RCC 7860 (cell line): ENCODE measurements at regions not wholly inside any gene's neighbourhood (a gene's known extent, or its start where the extent isn't known, plus 50 kb on each side); places are given as distances from the start of the nearest gene placed in this dataset.
"Not testable (repeated sequence)": the region's sequence is repeated elsewhere in the genome, so short reads cannot be mapped to it uniquely, and the experiment has no call there.

Experiments
- DNase-seq: peaks from one replicate; pipeline ENCODE4 v3.0.0-alpha.2; 2015; ENCODE audit warnings: low spot score
- FAIRE-seq: peaks from 2 replicates; lab custom pipeline; 2012; peaks lifted over from hg19 to GRCh38; lab: Jason Lieb, UNC

DNA sequence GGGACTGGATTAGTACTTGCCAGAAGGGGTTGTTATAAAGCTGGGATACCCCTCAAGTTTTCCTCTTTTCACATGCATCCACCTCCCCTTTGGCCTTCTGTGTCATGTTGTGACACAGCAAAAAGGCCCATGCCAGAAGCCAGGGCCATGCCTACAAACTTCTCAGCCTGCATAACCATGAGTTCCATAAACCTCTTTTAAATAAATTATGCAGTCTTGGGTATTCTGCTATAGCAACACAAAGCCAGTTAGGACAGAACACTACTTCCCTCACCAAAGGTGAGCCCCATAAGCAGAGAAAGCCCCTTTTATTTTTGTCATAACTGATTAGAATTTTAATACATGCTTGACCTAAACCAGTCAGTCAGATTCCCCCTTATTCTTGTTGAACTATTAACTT is 801.3 kb downstream of the DNAH5 start:
- no peak for FAIRE-seq
- DNase-seq = no peak

DNA sequence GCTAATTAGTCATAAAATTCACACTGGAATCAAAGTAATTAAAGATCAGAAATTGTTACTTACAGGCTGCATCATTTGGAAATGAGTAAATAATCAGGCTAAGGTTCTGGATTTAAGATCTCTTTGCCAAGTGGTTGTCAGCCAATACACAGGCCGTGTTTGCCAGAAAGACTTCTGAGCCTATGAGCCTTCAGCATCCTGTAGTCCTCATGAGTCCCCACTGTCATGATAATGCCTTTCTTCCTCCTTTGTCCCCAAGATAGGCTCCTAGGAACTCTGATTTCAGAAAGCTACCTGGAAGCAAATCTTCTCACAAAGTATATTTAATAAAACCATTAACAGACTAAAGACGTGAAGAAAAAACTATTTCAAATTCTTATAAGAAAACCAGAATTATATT is 810.5 kb downstream of the DNAH5 start:
- no peak for FAIRE-seq
- DNase-seq = no peak

DNA sequence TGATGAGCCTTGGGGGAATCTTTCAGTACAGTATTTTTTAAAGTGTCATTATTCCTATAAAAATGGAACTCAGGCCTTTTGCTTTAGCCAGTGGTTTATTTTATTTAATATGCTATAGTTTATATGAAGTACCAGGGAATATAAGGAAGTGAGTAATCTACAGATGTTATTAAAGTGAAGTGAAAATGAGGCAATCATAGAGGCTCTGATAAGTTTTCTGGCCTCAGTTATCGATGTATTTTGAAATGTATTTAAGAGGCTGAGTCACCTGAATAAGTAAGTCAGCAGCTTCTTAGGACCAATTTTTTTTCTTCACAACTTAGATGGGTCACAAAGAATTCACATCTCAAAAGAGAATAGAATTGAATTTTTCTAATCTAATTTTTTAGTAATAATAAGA is 829.0 kb downstream of the DNAH5 start:
- DNase-seq (no peak), FAIRE-seq (no peak)

DNA sequence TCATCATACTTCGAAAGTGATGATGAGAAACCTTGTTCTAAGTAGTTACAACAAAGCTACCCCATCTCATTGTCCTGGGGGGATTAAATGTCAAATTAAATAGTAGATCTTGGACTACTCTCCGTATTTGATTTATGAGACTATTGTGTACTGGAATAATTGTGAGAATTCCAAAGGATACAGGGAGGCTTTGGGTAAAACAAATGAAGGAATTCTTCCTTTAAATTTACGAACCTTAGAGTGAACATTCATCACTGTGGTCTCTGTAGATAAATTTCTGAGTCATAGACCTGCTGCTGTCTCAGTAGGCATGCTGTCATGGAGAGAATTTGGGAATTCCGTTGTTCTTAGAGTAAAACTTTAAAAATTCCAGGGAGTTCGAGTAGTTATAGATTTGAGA is 836.2 kb downstream of the DNAH5 start:
- DNase-seq (no peak), FAIRE-seq (no peak)

DNA sequence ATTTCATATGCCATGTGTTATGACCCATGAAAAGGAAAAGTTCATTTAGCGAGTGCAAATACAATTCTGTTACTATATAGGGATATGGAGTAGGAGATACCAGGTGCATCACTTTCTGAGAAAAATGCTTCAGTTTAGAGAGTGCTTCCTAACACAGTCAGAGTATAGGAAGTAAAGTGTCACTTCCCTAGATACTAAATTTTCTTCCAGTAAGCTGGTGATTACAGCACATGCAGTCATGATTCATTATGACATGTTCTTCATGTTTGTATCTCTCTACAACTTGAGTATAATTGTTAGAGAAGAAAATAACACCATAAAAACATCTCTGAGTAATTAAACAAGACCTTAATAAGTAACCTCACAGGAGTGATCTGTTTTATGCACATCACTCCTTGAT is 837.0 kb downstream of the DNAH5 start:
- DNase-seq = no peak
- no peak for FAIRE-seq

DNA sequence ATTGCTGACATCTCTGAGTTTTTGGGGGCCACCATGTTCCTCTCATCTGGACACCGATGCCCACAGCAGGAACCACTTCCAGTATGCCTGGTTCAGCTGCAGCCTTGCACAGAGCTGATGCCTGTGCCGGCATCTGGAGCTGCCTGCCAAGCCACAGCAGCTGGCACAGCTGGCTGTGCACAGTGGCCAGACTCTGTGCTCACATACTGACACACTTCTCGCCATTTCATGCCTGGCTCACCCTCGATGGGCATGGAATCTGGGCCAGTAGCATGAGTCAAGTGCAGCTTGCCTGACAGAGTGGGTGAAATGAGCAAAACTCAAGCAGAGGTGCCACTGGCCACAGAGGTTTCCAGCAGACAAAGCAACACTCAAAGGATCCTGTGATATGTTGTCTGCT is 863.4 kb downstream of the DNAH5 start:
- DNase-seq = no peak
- FAIRE-seq = no peak

DNA sequence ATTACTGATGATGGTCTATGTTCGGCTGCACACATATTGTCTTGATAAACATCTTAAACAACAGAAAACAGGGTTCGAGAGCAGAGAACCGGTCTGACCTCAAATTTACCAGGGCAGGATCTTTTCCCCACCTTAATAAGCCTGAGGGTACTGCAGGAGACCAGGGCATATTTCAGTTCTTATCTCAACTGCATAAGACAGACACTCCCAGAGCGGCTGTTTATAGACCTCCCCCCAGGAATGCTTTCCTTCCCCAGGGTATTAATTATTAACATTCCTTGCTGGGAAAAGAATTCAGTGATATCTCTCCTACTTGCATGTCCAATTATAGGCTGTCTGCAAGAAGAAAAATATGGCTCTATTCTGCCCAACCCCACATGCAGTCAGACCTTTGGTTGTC is 871.6 kb downstream of the DNAH5 start:
- not testable (repeated sequence) for DNase-seq, FAIRE-seq

DNA sequence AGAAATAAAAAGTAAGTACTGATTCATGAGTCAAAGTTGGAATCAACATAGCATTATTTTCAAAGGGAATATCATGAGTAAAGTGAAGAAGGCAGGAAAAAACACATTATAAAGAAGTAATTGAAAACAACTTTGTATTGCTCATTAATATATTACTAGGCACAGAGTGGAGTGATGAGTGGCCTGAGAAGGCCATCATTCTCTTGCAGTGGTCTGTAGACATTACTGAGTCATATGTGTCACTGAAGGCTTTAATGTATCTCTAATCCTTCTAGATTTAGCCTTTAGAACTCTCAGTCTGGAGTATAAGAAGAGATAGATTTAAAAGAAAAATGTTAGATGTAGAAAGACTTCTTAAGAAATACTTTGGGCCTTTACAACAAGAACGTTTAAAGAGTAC is 881.4 kb downstream of the DNAH5 start:
- DNase-seq = no peak
- FAIRE-seq = no peak

DNA sequence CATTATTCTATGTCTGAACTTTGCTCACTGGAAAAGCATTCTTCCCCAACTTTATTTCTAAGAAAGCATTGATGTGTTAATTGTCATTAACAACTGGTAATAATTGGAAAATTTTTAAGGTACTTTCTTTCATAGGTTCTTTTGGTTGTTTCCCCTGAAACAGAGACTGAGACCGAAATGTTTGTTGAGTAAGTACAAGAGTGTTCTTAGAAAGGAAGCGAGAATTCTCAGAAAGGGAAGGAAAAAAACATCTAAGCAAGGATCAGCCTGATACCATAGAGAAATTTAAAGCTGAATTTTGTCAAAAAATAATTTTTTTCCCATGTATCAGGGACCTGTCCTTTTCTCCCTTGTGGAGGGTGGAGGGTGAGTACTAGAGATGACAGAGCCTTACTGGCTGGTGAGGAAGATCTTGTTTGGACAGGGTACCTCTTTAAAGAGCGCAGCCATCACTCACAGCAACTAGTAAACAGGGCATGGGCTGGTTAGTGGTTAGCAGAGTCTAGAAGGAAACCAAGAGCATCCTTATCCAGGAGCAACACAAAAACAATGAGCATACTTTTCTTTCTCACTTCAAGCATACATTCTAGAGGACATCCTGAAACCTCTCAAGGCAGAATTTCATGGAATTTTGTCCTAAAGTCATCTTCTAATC is 898.5 kb downstream of the DNAH5 start:
- no peak for FAIRE-seq

DNA sequence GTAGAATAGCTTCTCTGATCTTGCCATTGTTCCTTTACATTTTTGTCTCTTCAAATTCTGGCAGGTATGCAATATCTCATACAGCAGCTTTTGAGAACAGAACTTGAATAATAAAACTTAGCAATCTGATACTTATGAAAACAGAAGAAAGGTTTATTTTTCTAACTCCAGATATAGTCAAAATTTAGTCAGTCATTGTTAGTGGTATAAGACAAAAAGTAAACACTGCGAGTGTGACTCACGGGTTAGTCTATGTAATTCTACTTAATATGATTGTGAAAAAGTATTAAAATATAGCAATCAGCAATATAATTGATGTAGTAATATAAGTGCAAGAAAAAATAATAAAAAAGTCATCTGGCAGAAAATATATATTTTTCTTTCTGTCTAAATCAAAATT is 910.4 kb downstream of the DNAH5 start:
- FAIRE-seq (no peak), DNase-seq (no peak)

More for the DNA sequence above, 898.5 kb downstream of the DNAH5 start:
- DNase-seq = no peak

DNA sequence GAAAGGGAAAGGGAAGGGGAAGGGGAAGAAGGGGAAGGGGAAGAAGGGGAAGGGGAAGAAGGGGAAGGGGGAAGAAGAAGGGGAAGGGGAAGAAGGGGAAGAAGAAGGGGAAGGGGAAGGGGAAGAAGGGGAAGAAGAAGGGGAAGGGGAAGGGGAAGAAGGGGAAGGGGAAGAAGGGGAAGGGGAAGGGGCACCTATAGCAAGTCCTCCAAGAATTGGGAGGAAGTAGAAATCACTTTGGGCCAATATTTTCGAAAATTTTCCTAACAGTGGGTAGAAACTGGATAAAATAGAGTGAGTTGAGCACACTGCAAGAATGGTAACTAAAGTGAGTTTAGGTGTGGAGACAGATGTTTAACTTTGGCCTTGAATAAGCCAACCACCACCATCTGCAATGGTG is 915.3 kb downstream of the DNAH5 start:
- FAIRE-seq (no peak), DNase-seq (no peak)

DNA sequence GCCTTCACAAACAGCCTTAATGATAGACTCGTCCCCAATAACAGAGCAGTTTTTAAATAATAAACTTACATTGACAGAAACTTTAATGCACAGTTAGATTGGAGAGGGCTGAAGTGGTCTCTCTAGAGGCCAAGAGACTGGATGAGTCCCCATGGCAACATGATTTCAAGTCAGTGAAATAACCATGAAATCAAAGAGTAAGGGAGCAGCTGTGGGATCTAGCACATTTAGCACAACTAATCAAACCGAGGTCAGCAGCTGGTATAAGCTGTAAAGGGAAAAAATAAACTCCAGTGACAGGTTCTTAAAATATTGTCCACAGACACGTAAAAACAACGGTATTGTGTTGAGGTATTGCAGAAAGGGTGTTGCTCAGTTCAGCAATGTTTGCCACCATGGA is 916.6 kb downstream of the DNAH5 start:
- DNase-seq = no peak
- FAIRE-seq = no peak

DNA sequence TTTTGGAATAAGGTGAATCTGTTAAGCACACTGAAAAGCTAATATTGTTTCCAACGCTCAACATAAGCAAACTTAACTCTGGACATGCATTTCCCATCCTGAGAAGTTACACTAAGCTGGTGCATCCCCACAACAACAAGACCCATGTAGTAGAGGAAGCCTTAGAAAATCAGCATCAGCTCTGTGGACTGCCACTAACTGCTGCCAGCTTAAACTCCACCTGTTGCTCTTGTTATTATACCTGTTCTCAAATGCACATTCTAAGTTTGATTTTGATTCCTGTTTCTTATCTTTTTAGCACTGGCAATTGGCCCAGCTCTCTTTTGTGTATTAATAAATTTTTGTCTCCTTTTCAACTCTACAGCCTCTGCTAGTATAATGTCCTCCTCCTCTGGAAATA is 924.8 kb downstream of the DNAH5 start:
- FAIRE-seq (no peak), DNase-seq (no peak)

DNA sequence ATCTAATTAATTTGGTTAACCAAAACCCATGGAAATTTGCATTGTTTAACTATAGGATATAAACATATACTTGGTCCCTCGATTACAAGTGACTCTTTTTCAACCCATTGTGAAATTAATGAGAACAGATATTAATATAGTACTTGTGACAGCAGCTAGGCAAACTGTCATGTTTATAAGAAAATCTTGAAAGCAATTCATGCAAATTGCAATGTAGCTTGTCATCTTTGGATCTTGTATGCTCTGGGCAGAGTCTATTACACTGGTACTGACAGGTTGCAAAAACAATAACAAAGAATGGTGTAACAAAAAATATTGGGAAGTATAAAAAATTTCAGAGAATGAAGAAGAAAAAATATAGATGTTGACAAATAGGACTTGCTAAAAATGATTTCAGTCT is 941.0 kb downstream of the DNAH5 start:
- DNase-seq (no peak), FAIRE-seq (no peak)

DNA sequence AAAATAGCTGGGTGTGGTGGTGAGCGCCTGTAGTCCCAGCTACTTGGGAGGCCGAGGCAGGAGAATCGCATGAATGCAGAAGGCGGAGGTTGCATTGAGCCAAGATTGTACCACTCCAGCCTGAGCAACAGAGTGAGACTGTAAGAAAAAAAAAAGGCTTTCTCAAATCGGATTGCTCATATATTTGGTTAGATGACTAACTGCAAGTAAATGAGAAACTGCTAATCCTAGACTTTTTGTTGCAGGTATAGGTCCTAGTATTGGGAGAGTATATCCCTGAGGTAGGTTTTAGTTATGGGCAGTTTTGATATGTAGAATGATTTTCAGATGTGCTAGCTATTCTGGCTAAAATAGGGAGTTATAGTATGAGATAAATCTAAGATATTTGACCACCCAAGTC is 944.8 kb downstream of the DNAH5 start:
- FAIRE-seq = no peak
- DNase-seq = no peak

DNA sequence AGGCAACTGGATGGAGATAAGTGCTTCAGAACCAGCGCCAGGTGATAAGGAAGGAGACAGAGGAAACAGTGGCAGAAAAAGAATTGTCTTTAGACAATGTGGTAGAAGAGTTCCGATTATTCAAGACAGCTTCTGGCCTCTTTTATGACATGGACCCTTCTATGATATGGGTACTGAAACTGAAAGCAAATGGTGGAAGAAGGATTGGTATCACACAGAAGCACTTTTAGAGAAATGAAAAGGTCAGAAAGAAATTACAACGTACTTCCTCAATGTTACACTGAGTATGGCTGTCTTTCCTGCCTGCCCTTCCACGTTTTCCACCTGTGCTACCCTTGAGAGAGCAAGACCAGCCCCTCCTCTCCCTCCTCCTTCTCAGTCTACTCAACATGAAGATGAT is 959.3 kb downstream of the DNAH5 start:
- DNase-seq = no peak
- no peak for FAIRE-seq

DNA sequence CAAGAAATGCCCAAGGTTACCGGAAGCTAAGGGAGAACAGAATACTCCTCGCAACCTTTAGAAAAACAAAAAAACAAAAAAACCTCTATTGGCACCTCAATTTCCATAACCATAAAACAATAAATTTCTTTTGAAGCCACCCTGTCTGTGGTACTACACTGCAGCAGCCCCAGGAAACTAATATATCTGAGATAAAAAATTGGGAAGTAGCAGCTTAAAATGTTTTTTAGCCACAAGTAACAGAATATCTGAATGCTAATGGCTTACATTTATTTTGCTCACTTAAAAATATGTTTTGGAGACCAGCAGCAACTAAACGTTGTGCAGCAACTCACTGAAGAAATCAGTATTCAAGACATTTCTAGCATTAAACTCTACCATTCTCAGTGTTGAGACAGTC is 969.6 kb downstream of the DNAH5 start:
- DNase-seq (no peak), FAIRE-seq (no peak)

DNA sequence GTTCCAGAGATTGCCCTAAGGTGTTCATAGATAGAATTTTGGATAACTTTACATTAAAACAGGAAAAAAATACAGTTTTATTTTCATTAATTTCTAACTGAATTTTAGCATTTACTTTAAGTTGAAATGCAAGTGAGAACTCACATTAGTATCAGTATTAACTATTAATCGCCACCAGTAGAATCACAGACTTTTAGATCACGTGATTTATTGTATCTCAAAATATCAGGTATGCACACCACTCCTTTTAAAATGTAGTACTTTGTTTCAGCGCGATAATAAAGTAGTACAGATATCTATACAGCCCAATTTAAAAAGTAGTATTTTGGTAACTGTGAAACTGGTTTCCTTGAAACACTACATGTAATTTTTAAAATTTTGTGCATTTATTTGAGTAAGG is 978.7 kb downstream of the DNAH5 start:
- DNase-seq (no peak), FAIRE-seq (no peak)

DNA sequence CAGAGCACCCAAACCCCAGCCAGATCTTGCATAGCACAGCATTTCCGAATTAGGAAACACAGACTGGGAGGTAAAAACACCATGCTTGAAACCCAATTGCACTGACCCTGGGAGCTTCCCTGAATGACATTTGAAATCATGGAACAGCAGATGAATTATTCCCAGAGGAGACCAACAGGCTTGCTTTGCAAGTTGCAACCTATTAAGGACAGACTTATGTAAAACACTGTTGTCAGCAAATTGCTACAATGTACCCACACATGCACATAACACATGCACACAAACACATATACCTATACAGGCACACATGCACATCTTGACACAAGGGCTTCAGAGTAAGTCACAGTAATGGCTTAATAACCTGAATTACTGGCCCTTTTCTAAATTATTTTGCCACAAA is 984.8 kb downstream of the DNAH5 start:
- no peak for FAIRE-seq

DNA sequence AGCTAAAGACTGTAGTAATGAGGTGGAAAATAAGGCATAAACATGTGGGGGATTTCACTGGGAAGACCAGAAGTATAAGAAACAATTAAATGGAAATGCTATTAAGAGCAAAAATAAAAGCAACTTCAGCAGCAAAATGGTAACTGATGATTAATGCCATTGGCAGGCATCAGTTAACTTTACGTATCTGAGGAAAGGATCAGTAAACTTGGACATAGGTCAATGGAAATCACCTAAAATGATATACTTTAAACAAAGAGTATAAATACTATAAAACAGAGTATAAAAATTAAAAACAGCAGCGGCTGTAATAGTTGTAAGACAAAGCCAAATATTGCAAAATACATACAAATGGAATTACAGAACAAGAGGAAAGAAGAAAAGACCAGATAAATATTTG is 992.1 kb downstream of the DNAH5 start:
- DNase-seq (no peak), FAIRE-seq (no peak)

More for the DNA sequence above, 984.8 kb downstream of the DNAH5 start:
- no peak for DNase-seq

DNA sequence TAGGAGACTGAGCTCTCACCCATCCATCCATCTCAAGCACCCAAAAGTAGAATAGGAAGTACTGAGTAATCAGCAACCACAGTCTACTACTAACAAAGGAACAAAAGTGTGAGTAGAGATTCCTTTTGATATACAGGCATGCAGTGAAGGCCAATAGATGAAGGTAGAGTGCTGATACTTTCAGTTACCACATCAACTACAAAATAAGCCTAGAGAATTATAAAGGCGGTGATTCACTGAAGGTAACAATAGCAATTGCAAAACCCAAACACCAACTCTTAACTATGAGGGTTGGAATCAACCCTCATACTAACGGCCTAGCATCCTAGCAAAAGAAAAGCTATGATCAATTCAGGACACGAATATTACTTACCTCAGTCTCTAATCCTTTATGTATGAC is 992.6 kb downstream of the DNAH5 start:
- FAIRE-seq (no peak), DNase-seq (no peak)

DNA sequence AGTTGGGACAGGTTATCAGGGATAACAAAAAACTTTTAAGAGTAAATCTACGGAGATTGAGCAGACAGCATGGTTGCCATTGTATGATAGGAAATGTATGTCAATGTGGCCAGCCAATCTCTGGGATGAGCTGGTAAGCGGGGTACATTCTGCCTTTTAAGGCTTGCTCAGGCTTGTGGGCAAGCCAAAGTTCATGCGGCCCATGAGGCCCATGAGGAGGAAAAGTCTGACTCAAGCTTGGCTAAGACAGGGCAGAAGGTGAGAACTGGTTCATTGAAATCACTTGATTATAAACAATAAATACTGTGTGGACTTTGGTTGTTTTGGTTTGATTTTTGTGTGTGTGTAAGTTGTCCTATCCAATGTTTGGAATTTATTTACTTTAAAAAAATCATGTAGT is 997.1 kb downstream of the DNAH5 start:
- DNase-seq (no peak), FAIRE-seq (no peak)

DNA sequence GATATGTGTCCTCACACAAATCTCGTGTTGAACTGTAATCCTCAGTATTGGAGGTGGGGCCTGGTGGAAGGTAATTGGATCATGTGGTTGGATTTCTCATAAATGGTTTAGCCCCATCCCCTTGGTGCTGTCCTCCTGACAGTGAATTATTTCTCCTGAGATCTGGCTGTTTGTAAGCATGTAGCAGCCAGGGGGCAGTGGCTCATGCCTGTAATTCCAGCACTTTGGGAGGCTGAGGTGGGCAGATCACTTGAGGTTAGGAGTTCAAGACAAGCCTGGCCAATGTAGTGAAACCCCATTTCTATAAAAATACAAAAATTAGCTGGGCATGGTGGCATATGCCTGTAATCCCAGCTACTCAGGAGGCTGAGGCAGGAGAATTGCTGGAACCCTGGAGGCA is 999.0 kb downstream of the DNAH5 start:
- not testable (repeated sequence) for DNase-seq, FAIRE-seq
